ENCODE measurements at regions not wholly inside any gene's neighbourhood (a gene's known extent, or its start where the extent isn't known, plus 50 kb on each side); places are given as distances from the start of the nearest gene placed in this dataset.
A peak's percentile ranks its signal among the peaks of the same experiment; 100 is the strongest.

- no peak for DNase-seq (ENCODE audit: low read depth)
These were observed 65.5 kb upstream of the TRIM2 start for GRCh38 chr4:153138736-153139135.

DNA sequence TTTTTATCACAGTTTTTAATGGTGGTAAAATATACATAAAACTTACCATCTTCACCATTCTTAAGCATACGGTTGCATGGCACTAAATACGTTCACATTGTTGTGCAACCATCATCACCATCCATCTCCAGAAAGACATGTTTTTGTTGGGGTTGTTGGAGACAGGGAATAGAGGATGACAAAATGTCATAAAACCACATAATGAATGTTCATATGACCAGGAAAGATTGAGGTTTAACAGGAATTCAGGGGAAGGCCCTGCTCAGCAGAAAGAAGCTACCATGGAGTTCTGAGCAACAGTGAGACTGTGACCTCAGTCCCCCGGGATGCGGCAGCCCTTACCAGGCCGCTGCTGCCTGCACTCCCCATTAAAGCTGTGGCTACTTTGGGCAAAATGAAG lies 63.9 kb upstream of the TRIM2 start:
- no peak for DNase-seq (ENCODE audit: low read depth)

- no peak for DNase-seq (ENCODE audit: low read depth)
These were observed 63.0 kb upstream of the TRIM2 start for GRCh38 chr4:153141238-153141637.

GRCh38 chr4:153142700-153143438 lies 61.4 kb upstream of the TRIM2 start:
- DNase-seq (ENCODE audit: low read depth): peak; percentile 71

- no peak for DNase-seq (ENCODE audit: low read depth)
These were observed 60.5 kb upstream of the TRIM2 start for GRCh38 chr4:153143527-153144348.

DNA sequence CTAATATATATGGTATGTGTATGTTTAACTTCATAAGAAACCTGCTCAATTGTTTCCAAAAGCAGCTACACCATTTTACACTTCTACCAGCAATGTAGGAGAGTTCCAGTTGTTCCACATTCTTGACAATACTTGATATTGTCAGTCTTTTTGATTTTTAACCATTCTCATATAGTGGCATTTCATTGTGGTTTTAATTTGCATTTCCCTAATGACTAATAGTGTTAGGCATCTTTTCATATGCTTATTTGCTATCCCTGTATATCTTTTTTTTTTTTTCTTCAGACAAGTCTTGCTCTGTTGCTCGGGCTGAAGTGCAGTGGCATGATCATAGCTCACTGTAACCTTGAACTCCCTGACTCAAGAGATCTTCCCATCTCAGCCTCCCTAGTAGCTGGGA lies 58.2 kb upstream of the TRIM2 start:
- DNase-seq (ENCODE audit: low read depth): no peak

GRCh38 chr4:153146961-153147360 lies 57.3 kb upstream of the TRIM2 start:
- DNase-seq (ENCODE audit: low read depth): no peak

- DNase-seq (ENCODE audit: low read depth): no peak
These were observed 55.5 kb upstream of the TRIM2 start for GRCh38 chr4:153148791-153149190.

- DNase-seq (ENCODE audit: low read depth): no peak
These were observed 52.4 kb upstream of the TRIM2 start for GRCh38 chr4:153151535-153152455.

DNA sequence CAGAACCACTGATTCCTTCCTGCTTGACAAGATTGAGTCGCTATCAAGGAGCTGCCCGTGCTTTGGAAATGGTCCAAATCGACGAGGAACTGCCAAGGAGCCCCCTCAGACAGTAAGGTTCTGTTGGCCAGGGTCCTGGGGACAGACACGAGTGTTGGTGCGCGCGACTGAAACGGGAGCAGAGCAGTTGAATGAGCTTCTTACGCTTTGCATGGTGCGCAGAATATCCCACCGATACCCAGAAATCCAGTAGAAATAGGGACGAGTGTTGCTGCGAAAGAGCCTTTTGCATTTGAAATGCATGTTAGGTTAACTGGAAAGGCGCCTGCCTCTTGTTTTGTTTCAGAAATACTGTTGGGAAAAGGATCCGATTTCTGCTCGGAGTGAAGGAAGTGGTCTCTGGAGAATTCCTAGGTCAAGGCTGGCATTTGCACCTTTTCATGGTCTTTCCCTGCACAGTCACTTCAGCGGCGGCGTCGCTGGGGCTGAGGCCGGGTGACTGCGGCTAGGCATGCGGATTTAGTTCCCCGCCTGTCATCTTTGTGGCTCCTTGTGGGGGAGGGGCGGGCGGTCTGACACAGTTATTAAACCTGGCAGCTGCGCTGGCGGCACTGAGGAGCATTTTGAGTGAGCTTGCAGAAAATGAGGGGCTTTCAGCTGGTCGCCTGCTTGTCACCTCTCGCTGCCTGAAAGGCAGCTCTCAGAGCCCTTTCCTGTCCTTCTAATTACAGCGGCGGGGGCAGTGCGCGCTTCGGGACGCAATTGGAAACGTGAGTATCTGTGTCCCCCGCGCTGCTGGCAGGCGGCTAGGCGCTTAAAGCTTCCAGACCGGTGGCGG lies 51.5 kb upstream of the TRIM2 start:
- DNase-seq (ENCODE audit: low read depth): no peak

DNA sequence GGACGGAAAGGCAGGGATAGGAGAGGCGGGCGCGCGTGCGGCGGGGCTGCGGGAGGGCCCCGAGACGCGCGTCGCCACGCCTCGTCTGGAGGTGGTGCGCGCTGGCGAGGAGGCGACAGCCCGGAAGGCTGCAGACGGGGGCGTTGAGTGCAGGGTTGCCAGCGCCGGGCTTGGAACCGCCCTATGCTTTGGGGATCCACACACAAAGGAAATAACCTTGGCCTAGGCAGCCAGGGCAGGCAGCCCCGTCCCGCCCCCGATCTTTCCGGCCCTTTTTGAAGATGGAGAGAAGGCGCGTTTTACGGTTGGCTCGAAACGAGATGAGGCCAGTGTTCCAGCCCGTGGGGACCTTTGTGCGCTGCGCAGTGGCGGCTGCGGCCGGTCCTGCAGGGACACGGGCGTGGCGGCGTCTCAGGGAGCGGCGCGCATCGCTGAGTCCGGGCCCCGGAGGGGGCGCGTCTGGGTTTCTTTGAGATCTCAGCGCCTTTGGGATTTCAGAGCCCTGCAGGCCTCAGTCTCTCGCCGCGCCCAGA lies 50.8 kb upstream of the TRIM2 start:
- DNase-seq (ENCODE audit: low read depth): no peak

DNA sequence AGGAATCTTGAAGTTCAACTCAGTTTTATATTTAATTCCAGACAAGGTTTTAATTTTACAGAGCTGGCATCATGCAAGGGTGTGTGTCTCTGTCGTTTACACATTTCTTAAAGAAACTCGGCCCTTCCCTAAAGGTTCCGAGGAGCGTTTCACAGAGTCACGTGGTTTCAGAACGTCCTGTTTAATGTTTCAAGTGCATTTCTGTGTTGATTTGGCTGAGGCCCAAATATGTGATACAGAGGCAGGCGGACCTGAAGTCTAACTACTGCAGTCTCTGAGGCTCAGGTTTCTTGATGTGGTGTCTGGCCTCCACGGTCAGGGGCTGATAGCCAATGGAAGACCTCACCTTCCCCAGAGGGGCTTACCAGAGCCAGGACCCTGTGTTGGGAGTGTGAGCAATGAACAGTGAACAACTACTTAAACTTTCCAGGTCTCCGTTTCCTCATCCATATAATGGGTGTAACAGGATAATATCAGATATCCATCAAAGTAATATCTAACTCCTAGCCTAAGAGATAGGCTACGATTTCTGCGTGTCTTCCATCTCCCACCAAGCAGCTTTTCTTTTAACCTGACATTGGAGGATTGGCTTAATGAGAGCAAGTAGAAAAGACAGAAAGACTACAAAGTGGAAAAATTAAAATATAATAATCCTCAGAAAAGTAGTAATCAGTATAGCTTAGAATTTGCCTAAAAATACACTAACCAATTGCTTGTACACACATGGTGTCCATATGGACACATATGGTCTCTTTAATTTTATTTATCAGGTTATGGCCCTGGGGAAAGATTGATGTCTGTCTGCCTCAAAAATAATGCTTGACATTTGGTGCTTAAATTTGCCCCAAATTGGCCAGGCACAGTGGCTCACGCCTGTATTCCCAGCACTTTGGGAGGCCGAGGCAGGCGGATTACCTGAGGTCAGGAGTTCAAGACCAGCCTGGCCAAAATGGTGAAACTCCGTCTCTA lies 50.0 kb upstream of the TRIM2 start:
- DNase-seq (ENCODE audit: low read depth): no peak
